ENCODE measurements at regions not wholly inside any gene's neighbourhood (a gene's known extent, or its start where the extent isn't known, plus 50 kb on each side); places are given as distances from the start of the nearest gene placed in this dataset.
A peak's percentile ranks its signal among the peaks of the same experiment; 100 is the strongest.

GRCh38 chr7:47654672-47655298 lies 72.9 kb upstream of the TNS3 start:
- DNase-seq: no peak
- peaks cover 13% of the 10 kb centered on the region for H3K4me1 Mint-ChIP-seq (ENCODE audit: low read depth, unreplicated experiment)
- H3K9me3 ChIP-seq: no peaks in the 10 kb centered on the region
- no peaks in the 10 kb centered on the region for H3K9me3 Mint-ChIP-seq (ENCODE audit: unreplicated experiment)
- BruUV-seq (replicated peaks): no TSS peak
- no peak overlapping the region for H3K4me3 Mint-ChIP-seq (ENCODE audit: unreplicated experiment)
- no peak for TF ChIP-seq CTCF (IDR thresholded peaks at IDR 0.05; ENCODE audit: insufficient read depth in 1 of 2, low read depth in 1 of 2, low read length in 1 of 2, severe bottlenecking in 1 of 2, unreplicated experiment in 1 of 2)
- no peaks in the 10 kb centered on the region for H3K36me3 ChIP-seq (ENCODE audit: control insufficient read depth, insufficient read depth, low read length)
- H3K27me3 ChIP-seq (replicated peaks; ENCODE audit: control insufficient read depth, insufficient read depth, low read length): no peaks in the 10 kb centered on the region
- H3K4me1 ChIP-seq: peaks cover 43% of the 10 kb centered on the region
- no peak overlapping the region for H3K4me3 ChIP-seq (ENCODE audit: low read depth, low read length)
- H3K27me3 Mint-ChIP-seq (ENCODE audit: insufficient read depth, unreplicated experiment): no peaks in the 10 kb centered on the region
- ChIA-PET CTCF (interaction anchor here (0.6 kb wide), 1 partner anchor 292 kb away, joined by 3 read pairs; no protein-coding TSS in a partner anchor), POLR2A (no interaction called here)
- intact Hi-C loops (cut with micrococcal nuclease; ENCODE audit: unreplicated experiment): no loop called here
- H3K36me3 Mint-ChIP-seq (ENCODE audit: insufficient read depth, unreplicated experiment): peaks cover 4% of the 10 kb centered on the region
- peak overlapping the region; percentile 39 for H3K27ac Mint-ChIP-seq (ENCODE audit: unreplicated experiment)

- no peak for TF ChIP-seq CTCF (IDR thresholded peaks at IDR 0.05; ENCODE audit: insufficient read depth in 1 of 2, low read depth in 1 of 2, low read length in 1 of 2, severe bottlenecking in 1 of 2, unreplicated experiment in 1 of 2)
- peaks cover 43% of the 10 kb centered on the region for H3K4me1 ChIP-seq
- Mint-ChIP-seq H3K27me3 (ENCODE audit: insufficient read depth, unreplicated experiment) (no peaks in the 10 kb centered on the region), H3K4me3 (ENCODE audit: unreplicated experiment) (no peak overlapping the region), H3K36me3 (ENCODE audit: insufficient read depth, unreplicated experiment) (peaks cover 4% of the 10 kb centered on the region), H3K9me3 (ENCODE audit: unreplicated experiment) (no peaks in the 10 kb centered on the region), H3K27ac (ENCODE audit: unreplicated experiment) (peak overlapping the region; percentile 81), H3K4me1 (ENCODE audit: low read depth, unreplicated experiment) (peaks cover 13% of the 10 kb centered on the region)
- H3K36me3 ChIP-seq (ENCODE audit: control insufficient read depth, insufficient read depth, low read length): no peaks in the 10 kb centered on the region
- intact Hi-C loops (cut with micrococcal nuclease; ENCODE audit: unreplicated experiment): no loop called here
- H3K9me3 ChIP-seq: no peaks in the 10 kb centered on the region
- no peaks in the 10 kb centered on the region for H3K27me3 ChIP-seq (replicated peaks; ENCODE audit: control insufficient read depth, insufficient read depth, low read length)
- no peak for DNase-seq
- no peak overlapping the region for H3K4me3 ChIP-seq (ENCODE audit: low read depth, low read length)
- BruUV-seq (replicated peaks): no TSS peak
- ChIA-PET POLR2A (no interaction called here), CTCF (interaction anchor here (1.5 kb wide), 1 partner anchor 13 kb away, joined by 4 read pairs; no protein-coding TSS in a partner anchor)
These were observed 71.9 kb upstream of the TNS3 start for GRCh38 chr7:47653550-47654411.

GRCh38 chr7:47652591-47652990 lies 70.7 kb upstream of the TNS3 start:
- POLR2A ChIA-PET: no interaction called here
- H3K4me1 Mint-ChIP-seq (ENCODE audit: low read depth, unreplicated experiment): peaks cover 22% of the 10 kb centered on the region

More at GRCh38 chr7:47652591-47652990, 70.7 kb upstream of the TNS3 start:
- H3K27me3 Mint-ChIP-seq (ENCODE audit: insufficient read depth, unreplicated experiment): no peaks in the 10 kb centered on the region
- no peak for TF ChIP-seq CTCF (IDR thresholded peaks at IDR 0.05; ENCODE audit: insufficient read depth in 1 of 2, low read depth in 1 of 2, low read length in 1 of 2, severe bottlenecking in 1 of 2, unreplicated experiment in 1 of 2)
- no TSS peak for BruUV-seq (replicated peaks)
- H3K27ac Mint-ChIP-seq (ENCODE audit: unreplicated experiment): peak overlapping the region; percentile 81
- DNase-seq: no peak
- no peaks in the 10 kb centered on the region for H3K9me3 Mint-ChIP-seq (ENCODE audit: unreplicated experiment)
- Histone ChIP-seq H3K9me3 (no peaks in the 10 kb centered on the region), H3K4me3 (ENCODE audit: low read depth, low read length) (no peak overlapping the region), H3K4me1 (peaks cover 42% of the 10 kb centered on the region), H3K36me3 (ENCODE audit: control insufficient read depth, insufficient read depth, low read length) (no peaks in the 10 kb centered on the region), H3K27me3 (replicated peaks; ENCODE audit: control insufficient read depth, insufficient read depth, low read length) (no peaks in the 10 kb centered on the region)
- CTCF ChIA-PET: interaction anchor here (1.5 kb wide), 1 partner anchor 12 kb away, joined by 4 read pairs; no protein-coding TSS in a partner anchor
- intact Hi-C loops (cut with micrococcal nuclease; ENCODE audit: unreplicated experiment): no loop called here
- H3K4me3 Mint-ChIP-seq (ENCODE audit: unreplicated experiment): no peak overlapping the region
- H3K36me3 Mint-ChIP-seq (ENCODE audit: insufficient read depth, unreplicated experiment): peaks cover 4% of the 10 kb centered on the region
